Adrenal gland (tissue), 9 donors: ENCODE measurements at regions not wholly inside any gene's neighbourhood (a gene's known extent, or its start where the extent isn't known, plus 50 kb on each side); places are given as distances from the start of the nearest gene placed in this dataset.

Source experiments
- DNase-seq, 7 donors: peaks; one replicate each; pipeline ENCODE4 v3.0.0-alpha.2; 2019 to 2020
- H3K27ac ChIP-seq, 5 donors: fragments of 200-600 bp; sonication (generic) in 4 of 5; 1 replicate in 3 of 5; 2 replicates in 2 of 5; pipeline versions ENCODE4 v1.5.1 to v1.8.0; 2016 to 2020; ENCODE audit warnings: mild to moderate bottlenecking in 1 of 5
- H3K27me3 ChIP-seq: fragments of 200-600 bp; 2 replicates; pipeline ENCODE4 v1.8.0; 2021
- H3K36me3 ChIP-seq, 2 donors: fragments of 200-600 bp; replicated peaks in 1 of 2; 1 replicate in 1 of 2; 2 replicates in 1 of 2; pipeline versions ENCODE4 v1.5.1 to v1.8.0; 2018 to 2022
- H3K4me1 ChIP-seq, 2 donors: fragments of 200-600 bp; replicated peaks in 1 of 2; 1 replicate in 1 of 2; 2 replicates in 1 of 2; pipeline versions ENCODE4 v1.5.1 to v1.8.0; 2018 to 2021
- H3K4me3 ChIP-seq, 4 donors: fragments of 200-600 bp; sonication (generic) in 3 of 4; one replicate each; pipeline ENCODE4 v1.5.1; 2016 to 2018
- H3K9me3 ChIP-seq, 3 donors: fragments of 200-600 bp; sonication (generic) in 1 of 3; replicated peaks in 1 of 3; 1 replicate in 2 of 3; 2 replicates in 1 of 3; pipeline versions ENCODE4 v1.5.1 to v1.8.0; 2016 to 2021
- POLR2A ChIP-seq, 2 donors: fragments of 450-650 bp; IDR thresholded peaks; one replicate each; pipeline ENCODE4 v1.6.1; 2017; ENCODE audit warnings: antibody characterized with exemption in 2 of 2, mild to moderate bottlenecking in 2 of 2, moderate library complexity in 1 of 2
- WGBS, 4 donors: extraction: QIAGEN DNeasy Blood & Tissue Kit in 2 of 4; methylation state at CpG; one replicate each; pipeline versions ENCODE4 v1.1.5 to v1.1.7; 2013 to 2017; 5-methylcytosine and 5-hydroxymethylcytosine counted together
- intact Hi-C, 2 donors: fragments of 100-400 bp; cut with DNase I; formaldehyde crosslinking; loops; one replicate each; pipeline versions ENCODE4 v1.14.1 to v1.15.0; 2022 to 2023
- TF ChIP-seq, protein P1 (sequence below), 6 experiments: fragments of 450-650 bp in 4 of 6; fragments of 200-600 bp in 2 of 6; sonication (generic) in 1 of 6; IDR thresholded peaks; 1 replicate in 5 of 6; 2 replicates in 1 of 6; pipeline versions ENCODE4 v1.5.1 to v1.8.0; 2016 to 2021; ENCODE audit warnings: antibody characterized with exemption in 6 of 6, mild to moderate bottlenecking in 2 of 6, moderate library complexity in 1 of 6
- donor health status: healthy with polysubstance abuse.
- donor health status: Bipolar disorder and iron deficiency.
- donor health status: DM: yes; HTN: yes; CAD: no.
- donor health status: DM: no; HTN: no; CAD: no.
- donor health status: DM: no; HTN: no; CAD: no.

DNA sequence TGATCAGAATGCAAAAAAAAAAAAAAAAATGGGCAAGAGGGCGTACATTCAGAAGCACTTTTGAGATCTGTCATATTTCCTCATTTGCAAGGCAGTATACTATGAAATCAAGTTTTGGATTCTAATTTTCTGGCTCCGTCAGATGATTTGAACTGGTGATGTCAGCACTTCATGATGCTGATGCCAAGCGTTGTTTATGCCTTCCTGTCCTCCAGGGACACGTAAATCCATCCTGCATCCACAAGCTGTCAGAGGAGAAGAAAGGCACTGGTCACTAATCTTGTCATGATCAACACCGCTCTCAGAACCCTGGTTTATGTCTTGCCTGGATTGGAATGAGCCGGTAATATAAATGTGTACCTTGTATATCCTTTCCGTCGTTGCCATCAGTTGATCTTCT, 152.1 kb upstream of the EPHA3 start:
- no peak for TF ChIP-seq POLR2A (IDR thresholded peaks at IDR 0.05)
- TF ChIP-seq, protein P1, sequence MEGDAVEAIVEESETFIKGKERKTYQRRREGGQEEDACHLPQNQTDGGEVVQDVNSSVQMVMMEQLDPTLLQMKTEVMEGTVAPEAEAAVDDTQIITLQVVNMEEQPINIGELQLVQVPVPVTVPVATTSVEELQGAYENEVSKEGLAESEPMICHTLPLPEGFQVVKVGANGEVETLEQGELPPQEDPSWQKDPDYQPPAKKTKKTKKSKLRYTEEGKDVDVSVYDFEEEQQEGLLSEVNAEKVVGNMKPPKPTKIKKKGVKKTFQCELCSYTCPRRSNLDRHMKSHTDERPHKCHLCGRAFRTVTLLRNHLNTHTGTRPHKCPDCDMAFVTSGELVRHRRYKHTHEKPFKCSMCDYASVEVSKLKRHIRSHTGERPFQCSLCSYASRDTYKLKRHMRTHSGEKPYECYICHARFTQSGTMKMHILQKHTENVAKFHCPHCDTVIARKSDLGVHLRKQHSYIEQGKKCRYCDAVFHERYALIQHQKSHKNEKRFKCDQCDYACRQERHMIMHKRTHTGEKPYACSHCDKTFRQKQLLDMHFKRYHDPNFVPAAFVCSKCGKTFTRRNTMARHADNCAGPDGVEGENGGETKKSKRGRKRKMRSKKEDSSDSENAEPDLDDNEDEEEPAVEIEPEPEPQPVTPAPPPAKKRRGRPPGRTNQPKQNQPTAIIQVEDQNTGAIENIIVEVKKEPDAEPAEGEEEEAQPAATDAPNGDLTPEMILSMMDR (IDR thresholded peaks at IDR 0.05): no peak
- Histone ChIP-seq H3K36me3 (no peaks in the 10 kb centered on the region), H3K4me3 (no peak overlapping the region), H3K4me1 (no peaks in the 10 kb centered on the region), H3K27me3 (no peaks in the 10 kb centered on the region), H3K27ac (no peak overlapping the region), H3K9me3 (no peaks in the 10 kb centered on the region)
- intact Hi-C loops: no loop called here
- WGBS, 4 donors: 61 to 69% (median 63%) methylated on average over 8 of the region's 8 CpGs
- DNase-seq: no peak

GRCh38 chr3:88957711-88958439, 149.5 kb upstream of the EPHA3 start:
- Histone ChIP-seq H3K4me1 (no peaks in the 10 kb centered on the region), H3K4me3 (no peak overlapping the region), H3K36me3 (no peaks in the 10 kb centered on the region), H3K9me3 (no peaks in the 10 kb centered on the region), H3K27me3 (no peaks in the 10 kb centered on the region), H3K27ac (no peak overlapping the region)
- intact Hi-C loops: no loop called here
- no peak for DNase-seq
- WGBS, 4 donors: 0 to 29% (median 10%) methylated on average over 1 of the region's 1 CpG
- TF ChIP-seq, protein P1 (IDR thresholded peaks at IDR 0.05): no peak
- no peak for TF ChIP-seq POLR2A (IDR thresholded peaks at IDR 0.05)

DNA sequence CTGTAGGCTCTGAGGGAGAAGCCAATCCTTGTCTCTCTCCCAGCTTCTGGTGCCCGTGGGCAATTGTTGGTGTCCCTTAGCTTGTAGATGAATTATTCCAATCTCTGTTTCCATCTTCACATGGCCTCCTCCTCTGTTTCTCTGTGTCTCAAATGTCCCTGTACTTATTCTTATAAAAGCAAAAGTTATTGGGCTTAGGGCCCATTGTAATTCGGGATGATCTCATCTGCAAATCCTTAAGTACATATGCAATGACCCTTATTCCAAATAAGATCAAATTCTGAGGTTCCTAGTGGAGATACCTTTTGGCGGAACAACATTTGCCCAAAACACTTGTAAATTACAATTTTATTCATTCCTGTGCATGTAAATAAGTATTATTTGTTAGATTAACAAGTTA, 147.4 kb upstream of the EPHA3 start:
- no peaks in the 10 kb centered on the region for H3K36me3 ChIP-seq
- H3K9me3 ChIP-seq: no peaks in the 10 kb centered on the region
- no peak for TF ChIP-seq POLR2A (IDR thresholded peaks at IDR 0.05)
- TF ChIP-seq, protein P1 (IDR thresholded peaks at IDR 0.05): no peak
- WGBS, 4 donors: 70 to 82% (median 73%) methylated on average over 3 of the region's 3 CpGs
- intact Hi-C loops: no loop called here
- DNase-seq: no peak
- H3K4me3 ChIP-seq: no peak overlapping the region
- no peak overlapping the region for H3K27ac ChIP-seq
- no peaks in the 10 kb centered on the region for H3K27me3 ChIP-seq
- no peaks in the 10 kb centered on the region for H3K4me1 ChIP-seq

DNA sequence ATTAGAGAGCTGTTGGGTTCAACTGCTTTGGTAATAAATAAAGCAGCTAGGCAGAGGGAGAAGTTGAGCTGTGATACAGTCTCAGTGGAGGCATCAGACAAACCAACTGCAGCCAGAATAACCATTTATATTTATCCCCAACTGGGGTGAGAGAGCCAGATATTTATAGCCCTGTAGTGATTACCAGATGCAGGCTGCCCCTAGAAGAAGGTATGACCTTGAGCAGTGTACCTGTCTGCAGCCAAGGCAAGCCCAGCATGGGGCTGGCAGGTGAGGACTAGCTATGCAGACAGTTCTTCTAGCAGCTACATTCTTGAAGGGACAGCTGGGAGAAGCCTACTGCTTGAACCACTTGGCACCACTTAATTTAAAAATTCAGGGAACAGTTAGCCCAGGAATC, 144.4 kb upstream of the EPHA3 start:
- Histone ChIP-seq H3K27ac (no peak overlapping the region), H3K4me3 (no peak overlapping the region), H3K4me1 (no peaks in the 10 kb centered on the region), H3K36me3 (no peaks in the 10 kb centered on the region), H3K27me3 (no peaks in the 10 kb centered on the region), H3K9me3 (no peaks in the 10 kb centered on the region)
- no peak for DNase-seq
- TF ChIP-seq, protein P1 (IDR thresholded peaks at IDR 0.05): no peak
- no peak for TF ChIP-seq POLR2A (IDR thresholded peaks at IDR 0.05)
- intact Hi-C loops: no loop called here
